ENCODE measurements at regions not wholly inside any gene's neighbourhood (a gene's known extent, or its start where the extent isn't known, plus 50 kb on each side); places are given as distances from the start of the nearest gene placed in this dataset.

GRCh38 chr3:76245073-76245472 is 459.7 kb upstream of the ZNF717 start:
- no peak for TF ChIP-seq CTCF (IDR thresholded peaks at IDR 0.05; ENCODE audit: low read depth, low read length, missing control alignments)
- H3K4me3 ChIP-seq (replicated peaks; ENCODE audit: low read depth, low read length) = no peak overlapping the region
- DNase-seq (ENCODE audit: extremely low read depth, low read depth) = no peak

- no peak overlapping the region for H3K4me3 ChIP-seq (replicated peaks; ENCODE audit: low read depth, low read length)
- no peak for TF ChIP-seq CTCF (IDR thresholded peaks at IDR 0.05; ENCODE audit: low read depth, low read length, missing control alignments)
- no peak for DNase-seq (ENCODE audit: extremely low read depth, low read depth)
Measured at GRCh38 chr3:76245622-76246021, 460.3 kb upstream of the ZNF717 start.

- no peak overlapping the region for H3K4me3 ChIP-seq (replicated peaks; ENCODE audit: low read depth, low read length)
- no peak for DNase-seq (ENCODE audit: extremely low read depth, low read depth)
- TF ChIP-seq CTCF (IDR thresholded peaks at IDR 0.05; ENCODE audit: low read depth, low read length, missing control alignments) = no peak
Measured at GRCh38 chr3:76264496-76264895, 479.1 kb upstream of the ZNF717 start.

- H3K4me3 ChIP-seq (replicated peaks; ENCODE audit: low read depth, low read length) = no peak overlapping the region
- DNase-seq (ENCODE audit: extremely low read depth, low read depth) = no peak
- TF ChIP-seq CTCF (IDR thresholded peaks at IDR 0.05; ENCODE audit: low read depth, low read length, missing control alignments) = no peak
Measured at GRCh38 chr3:76264911-76265310, 479.6 kb upstream of the ZNF717 start.

- no peak for DNase-seq (ENCODE audit: extremely low read depth, low read depth)
- no peak overlapping the region for H3K4me3 ChIP-seq (replicated peaks; ENCODE audit: low read depth, low read length)
- TF ChIP-seq CTCF (IDR thresholded peaks at IDR 0.05; ENCODE audit: low read depth, low read length, missing control alignments) = no peak
Measured at GRCh38 chr3:76266511-76266910, 481.2 kb upstream of the ZNF717 start.

- no peak overlapping the region for H3K4me3 ChIP-seq (replicated peaks; ENCODE audit: low read depth, low read length)
- TF ChIP-seq CTCF (IDR thresholded peaks at IDR 0.05; ENCODE audit: low read depth, low read length, missing control alignments) = no peak
- no peak for DNase-seq (ENCODE audit: extremely low read depth, low read depth)
Measured at GRCh38 chr3:76267851-76268380, 482.6 kb upstream of the ZNF717 start.

- no peak for TF ChIP-seq CTCF (IDR thresholded peaks at IDR 0.05; ENCODE audit: low read depth, low read length, missing control alignments)
- no peak overlapping the region for H3K4me3 ChIP-seq (replicated peaks; ENCODE audit: low read depth, low read length)
- DNase-seq (ENCODE audit: extremely low read depth, low read depth) = no peak
Measured at GRCh38 chr3:76293856-76294255, 508.5 kb upstream of the ZNF717 start.
